CD14-positive monocyte (primary cell): ENCODE measurements at regions not wholly inside any gene's neighbourhood (a gene's known extent, or its start where the extent isn't known, plus 50 kb on each side); places are given as distances from the start of the nearest gene placed in this dataset.

Experiments
- DNase-seq, 3 donors: peaks; one replicate each; pipeline ENCODE4 v3.0.0-alpha.2; 2011 to 2022
- H2AFZ ChIP-seq: 2 replicates; pipeline ENCODE4 v1.6.0; 2012; ENCODE audit warnings: mild to moderate bottlenecking, low read depth, low read length, inconsistent platforms; ENCODE audit not compliant: insufficient read depth, poor library complexity, severe bottlenecking
- H3K27ac ChIP-seq, 2 donors: 1 replicate in 1 of 2; 2 replicates in 1 of 2; pipeline ENCODE4 v1.5.1; 2012 to 2013; ENCODE audit warnings: low read length in 2 of 2, control low read depth in 1 of 2, inconsistent platforms in 1 of 2, low read depth in 1 of 2, mild to moderate bottlenecking in 1 of 2
- H3K27me3 ChIP-seq, 2 donors: one replicate each; pipeline versions ENCODE4 v1.6.0 to v1.6.1; 2011 to 2013; ENCODE audit warnings: low read length in 2 of 2; ENCODE audit not compliant: control insufficient read depth in 2 of 2, insufficient read depth in 2 of 2
- H3K36me3 ChIP-seq, 2 donors: replicated peaks in 1 of 2; 1 replicate in 1 of 2; 2 replicates in 1 of 2; pipeline versions ENCODE4 v1.5.1 to v1.6.1; 2012 to 2013; ENCODE audit warnings: low read length in 2 of 2, control low read depth in 1 of 2, inconsistent platforms in 1 of 2, mild to moderate bottlenecking in 1 of 2; ENCODE audit not compliant: insufficient read depth in 2 of 2, control insufficient read depth in 1 of 2
- H3K4me1 ChIP-seq, 2 donors: 1 replicate in 1 of 2; 2 replicates in 1 of 2; pipeline versions ENCODE4 v1.5.1 to v1.6.1; 2012 to 2013; ENCODE audit warnings: low read length in 2 of 2, control low read depth in 1 of 2, inconsistent platforms in 1 of 2, mild to moderate bottlenecking in 1 of 2, moderate library complexity in 1 of 2; ENCODE audit not compliant: insufficient read depth in 2 of 2, control insufficient read depth in 1 of 2
- H3K4me2 ChIP-seq: replicated peaks from 2 replicates; pipeline ENCODE3; 2012; ENCODE audit warnings: low read length, moderate library complexity, mild to moderate bottlenecking; ENCODE audit not compliant: poor library complexity, severe bottlenecking; ENCODE audit errors: extremely low read depth
- H3K4me3 ChIP-seq, 3 experiments: fragments of 200-600 bp in 1 of 3; sonication (generic) in 1 of 3; replicated peaks in 1 of 3; 1 replicate in 2 of 3; 2 replicates in 1 of 3; pipeline ENCODE4 v1.5.1; 2011 to 2013; ENCODE audit warnings: low read length in 3 of 3, mild to moderate bottlenecking in 3 of 3, control low read depth in 2 of 3, low read depth in 2 of 3, inconsistent platforms in 1 of 3, moderate library complexity in 1 of 3
- H3K79me2 ChIP-seq: 2 replicates; pipeline ENCODE4 v1.6.0; 2012; ENCODE audit warnings: mild to moderate bottlenecking, control low read depth, inconsistent platforms, low read length, moderate library complexity; ENCODE audit not compliant: insufficient read depth
- H3K9ac ChIP-seq: 2 replicates; pipeline ENCODE4 v1.6.0; 2017; ENCODE audit warnings: low read length, mild to moderate bottlenecking; ENCODE audit not compliant: insufficient read depth, poor library complexity, severe bottlenecking
- H3K9me3 ChIP-seq, 2 donors: replicated peaks in 1 of 2; 1 replicate in 1 of 2; 2 replicates in 1 of 2; pipeline versions ENCODE4 v1.5.1 to v1.6.1; 2012 to 2013; ENCODE audit warnings: low read length in 2 of 2, control low read depth in 1 of 2; ENCODE audit not compliant: control insufficient read depth in 1 of 2, insufficient read depth in 1 of 2
- H4K20me1 ChIP-seq: 2 replicates; pipeline ENCODE4 v1.6.0; 2012; ENCODE audit warnings: mild to moderate bottlenecking, low read length, control low read depth, moderate library complexity; ENCODE audit not compliant: insufficient read depth
- H3K27ac Mint-ChIP-seq, 7 donors: one replicate each; pipeline ENCODE4 v1.8.0; 2020; ENCODE audit warnings: mild to moderate bottlenecking in 7 of 7, mixed read lengths in 7 of 7, moderate library complexity in 6 of 7, inconsistent platforms in 2 of 7
- H3K27me3 Mint-ChIP-seq, 3 donors: one replicate each; pipeline ENCODE4 v1.8.0; 2021 to 2022; ENCODE audit warnings: low read depth in 3 of 3, mild to moderate bottlenecking in 3 of 3, mixed read lengths in 3 of 3, moderate library complexity in 3 of 3, inconsistent platforms in 1 of 3
- H3K36me3 Mint-ChIP-seq, 2 donors: one replicate each; pipeline ENCODE4 v1.8.0; 2020; ENCODE audit warnings: mixed read lengths in 2 of 2, inconsistent platforms in 1 of 2, mild to moderate bottlenecking in 1 of 2
- H3K4me1 Mint-ChIP-seq: one replicate; pipeline ENCODE4 v1.8.0; 2020; ENCODE audit warnings: mild to moderate bottlenecking, mixed read lengths
- H3K4me3 Mint-ChIP-seq, 2 donors: one replicate each; pipeline ENCODE4 v1.8.0; 2020; ENCODE audit warnings: mild to moderate bottlenecking in 2 of 2, mixed read lengths in 2 of 2, moderate library complexity in 1 of 2
- H3K9me3 Mint-ChIP-seq, 7 donors: one replicate each; pipeline ENCODE4 v1.8.0; 2020 to 2022; ENCODE audit warnings: mixed read lengths in 7 of 7, mild to moderate bottlenecking in 6 of 7, moderate library complexity in 6 of 7, inconsistent platforms in 2 of 7
- CTCF ChIP-seq: fragments of 200-600 bp; IDR thresholded peaks from one replicate; pipeline ENCODE4 v1.8.0; 2022; ENCODE audit warnings: antibody characterized with exemption, mild to moderate bottlenecking
- WGBS: methylation state at CpG from one replicate; pipeline ENCODE4 v1.1.5; 2013; ENCODE audit warnings: missing lambda C conversion rate; ENCODE audit not compliant: insufficient coverage; 5-methylcytosine and 5-hydroxymethylcytosine counted together
- intact Hi-C, 2 donors: fragments of 100-400 bp; cut with micrococcal nuclease; formaldehyde crosslinking; loops; one replicate each; pipeline versions ENCODE4 v1.15.0 to v1.15.1; 2023

DNA sequence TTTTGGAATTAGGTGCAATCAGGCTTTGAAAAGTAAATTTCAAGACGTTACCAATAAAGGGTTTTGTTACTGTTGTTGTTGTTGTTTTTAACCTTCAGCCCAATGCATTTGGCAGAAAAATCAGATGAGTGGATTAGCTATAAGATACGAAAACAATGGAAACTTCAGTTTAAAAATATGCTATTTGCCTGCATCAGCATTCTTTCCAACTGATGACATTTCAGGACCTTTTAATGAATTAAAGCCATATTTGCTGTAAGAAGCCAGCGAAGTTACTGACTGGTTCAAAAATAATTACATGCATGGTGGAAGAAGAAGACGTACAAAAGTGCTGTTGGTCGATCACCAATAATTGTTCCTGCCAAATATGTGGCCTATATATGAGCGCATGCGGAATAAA is 639.3 kb upstream of the SOX11 start:
- no peaks in the 10 kb centered on the region for H3K4me1 ChIP-seq
- Mint-ChIP-seq H3K36me3 (no peaks in the 10 kb centered on the region), H3K27ac (no peak overlapping the region), H3K4me3 (no peak overlapping the region), H3K27me3 (peaks cover 0 to 4% (median 0%) of the 10 kb centered on the region in 3 donors), H3K4me1 (no peaks in the 10 kb centered on the region), H3K9me3 (peaks cover 0 to 7% (median 2%) of the 10 kb centered on the region in 7 donors)
- no peaks in the 10 kb centered on the region for H3K27me3 ChIP-seq
- no peaks in the 10 kb centered on the region for H3K79me2 ChIP-seq
- H3K4me3 ChIP-seq: no peak overlapping the region
- H4K20me1 ChIP-seq: no peaks in the 10 kb centered on the region
- intact Hi-C loops: no loop called here
- no peak for DNase-seq
- H2AFZ ChIP-seq: no peak overlapping the region
- no peak for TF ChIP-seq CTCF
- H3K4me2 ChIP-seq: no peak overlapping the region
- no peak overlapping the region for H3K9ac ChIP-seq
- WGBS: 97% methylated on average over 6 of the region's 7 CpGs
- no peaks in the 10 kb centered on the region for H3K36me3 ChIP-seq
- no peak overlapping the region for H3K27ac ChIP-seq
- H3K9me3 ChIP-seq: peaks cover 4 to 5% of the 10 kb centered on the region in 2 donors

GRCh38 chr2:5057891-5058351 is 634.3 kb upstream of the SOX11 start:
- Mint-ChIP-seq H3K27me3 (peaks cover 0 to 1% (median 0%) of the 10 kb centered on the region in 3 donors), H3K9me3 (peaks cover 0 to 6% (median 1%) of the 10 kb centered on the region in 7 donors)

More at GRCh38 chr2:5057891-5058351, 634.3 kb upstream of the SOX11 start:
- Histone ChIP-seq H3K9ac (no peak overlapping the region), H3K9me3 (peaks cover 0 to 3% of the 10 kb centered on the region in 2 donors), H3K27ac (no peak overlapping the region), H3K27me3 (no peaks in the 10 kb centered on the region), H4K20me1 (no peaks in the 10 kb centered on the region), H3K36me3 (no peaks in the 10 kb centered on the region), H3K4me2 (no peak overlapping the region), H3K79me2 (no peaks in the 10 kb centered on the region), H3K4me1 (no peaks in the 10 kb centered on the region), H2AFZ (no peak overlapping the region), H3K4me3 (no peak overlapping the region)
- intact Hi-C loops: no loop called here
- Mint-ChIP-seq H3K4me3 (no peak overlapping the region), H3K36me3 (no peaks in the 10 kb centered on the region), H3K4me1 (no peaks in the 10 kb centered on the region), H3K27ac (no peak overlapping the region)
- TF ChIP-seq CTCF: no peak
- WGBS: 40% methylated on average over 2 of the region's 6 CpGs
- no peak for DNase-seq
